HG02970 (cell line): ENCODE measurements at regions not wholly inside any gene's neighbourhood (a gene's known extent, or its start where the extent isn't known, plus 50 kb on each side); places are given as distances from the start of the nearest gene placed in this dataset.

Experiments used
- ATAC-seq: cut with Tn5 transposase; IDR thresholded peaks from one replicate; pipeline ENCODE4 v1.9.1; 2021; ENCODE audit warnings: mild to moderate bottlenecking, moderate library complexity, moderate number of reproducible peaks; ENCODE audit not compliant: unreplicated experiment, low FRiP score

- no peak for ATAC-seq
These were observed 504.4 kb upstream of the WWC1 start for GRCh38 chr5:167786871-167787578.

- no peak for ATAC-seq
These were observed 501.4 kb upstream of the WWC1 start for GRCh38 chr5:167790045-167790444.

GRCh38 chr5:167790462-167791260 is 500.8 kb upstream of the WWC1 start:
- ATAC-seq, result no peak

- no peak for ATAC-seq
These were observed 498.9 kb upstream of the WWC1 start for GRCh38 chr5:167792514-167792913.

GRCh38 chr5:167793700-167794099 is 497.7 kb upstream of the WWC1 start:
- ATAC-seq, result no peak

- no peak for ATAC-seq
These were observed 497.3 kb upstream of the WWC1 start for GRCh38 chr5:167794121-167794520.

GRCh38 chr5:167796672-167797071 is 494.8 kb upstream of the WWC1 start:
- no peak for ATAC-seq

- ATAC-seq, result no peak
These were observed 493.5 kb upstream of the WWC1 start for GRCh38 chr5:167797933-167798332.

GRCh38 chr5:167798448-167798847 is 493.0 kb upstream of the WWC1 start:
- no peak for ATAC-seq

GRCh38 chr5:167800427-167800826 is 491.0 kb upstream of the WWC1 start:
- ATAC-seq, result no peak

- no peak for ATAC-seq
These were observed 489.4 kb upstream of the WWC1 start for GRCh38 chr5:167801999-167802398.

GRCh38 chr5:167802755-167803431 is 488.6 kb upstream of the WWC1 start:
- no peak for ATAC-seq

- ATAC-seq, result no peak
These were observed 486.8 kb upstream of the WWC1 start for GRCh38 chr5:167804512-167805220.

GRCh38 chr5:167810573-167810972 is 480.9 kb upstream of the WWC1 start:
- no peak for ATAC-seq

- ATAC-seq, result no peak
These were observed 478.6 kb upstream of the WWC1 start for GRCh38 chr5:167812871-167813270.

- ATAC-seq, result no peak
These were observed 478.1 kb upstream of the WWC1 start for GRCh38 chr5:167813389-167813788.

GRCh38 chr5:167814040-167814439 is 477.4 kb upstream of the WWC1 start:
- no peak for ATAC-seq

GRCh38 chr5:167814828-167815227 is 476.6 kb upstream of the WWC1 start:
- ATAC-seq, result no peak

- ATAC-seq, result no peak
These were observed 475.1 kb upstream of the WWC1 start for GRCh38 chr5:167816354-167816753.

- no peak for ATAC-seq
These were observed 474.6 kb upstream of the WWC1 start for GRCh38 chr5:167816864-167817263.

- peak; percentile 82 for ATAC-seq
These were observed 472.0 kb upstream of the WWC1 start for GRCh38 chr5:167819406-167819805.
